Adrenal gland (tissue), 9 donors: ENCODE measurements at regions not wholly inside any gene's neighbourhood (a gene's known extent, or its start where the extent isn't known, plus 50 kb on each side); places are given as distances from the start of the nearest gene placed in this dataset.
A peak's percentile ranks its signal among the peaks of the same experiment; 100 is the strongest.

Experiments used
- DNase-seq, 7 donors: peaks; one replicate each; pipeline ENCODE4 v3.0.0-alpha.2; 2019 to 2020
- H3K27ac ChIP-seq, 5 donors: fragments of 200-600 bp; sonication (generic) in 4 of 5; 1 replicate in 3 of 5; 2 replicates in 2 of 5; pipeline versions ENCODE4 v1.5.1 to v1.8.0; 2016 to 2020; ENCODE audit warnings: mild to moderate bottlenecking in 1 of 5
- H3K27me3 ChIP-seq: fragments of 200-600 bp; 2 replicates; pipeline ENCODE4 v1.8.0; 2021
- H3K36me3 ChIP-seq, 2 donors: fragments of 200-600 bp; replicated peaks in 1 of 2; 1 replicate in 1 of 2; 2 replicates in 1 of 2; pipeline versions ENCODE4 v1.5.1 to v1.8.0; 2018 to 2022
- H3K4me1 ChIP-seq, 2 donors: fragments of 200-600 bp; replicated peaks in 1 of 2; 1 replicate in 1 of 2; 2 replicates in 1 of 2; pipeline versions ENCODE4 v1.5.1 to v1.8.0; 2018 to 2021
- H3K4me3 ChIP-seq, 4 donors: fragments of 200-600 bp; sonication (generic) in 3 of 4; one replicate each; pipeline ENCODE4 v1.5.1; 2016 to 2018
- H3K9me3 ChIP-seq, 3 donors: fragments of 200-600 bp; sonication (generic) in 1 of 3; replicated peaks in 1 of 3; 1 replicate in 2 of 3; 2 replicates in 1 of 3; pipeline versions ENCODE4 v1.5.1 to v1.8.0; 2016 to 2021
- POLR2A ChIP-seq, 2 donors: fragments of 450-650 bp; IDR thresholded peaks; one replicate each; pipeline ENCODE4 v1.6.1; 2017; ENCODE audit warnings: antibody characterized with exemption in 2 of 2, mild to moderate bottlenecking in 2 of 2, moderate library complexity in 1 of 2
- WGBS, 4 donors: extraction: QIAGEN DNeasy Blood & Tissue Kit in 2 of 4; methylation state at CpG; one replicate each; pipeline versions ENCODE4 v1.1.5 to v1.1.7; 2013 to 2017; 5-methylcytosine and 5-hydroxymethylcytosine counted together
- intact Hi-C, 2 donors: fragments of 100-400 bp; cut with DNase I; formaldehyde crosslinking; loops; one replicate each; pipeline versions ENCODE4 v1.14.1 to v1.15.0; 2022 to 2023
- TF ChIP-seq, protein P1 (sequence below), 6 experiments: fragments of 450-650 bp in 4 of 6; fragments of 200-600 bp in 2 of 6; sonication (generic) in 1 of 6; IDR thresholded peaks; 1 replicate in 5 of 6; 2 replicates in 1 of 6; pipeline versions ENCODE4 v1.5.1 to v1.8.0; 2016 to 2021; ENCODE audit warnings: antibody characterized with exemption in 6 of 6, mild to moderate bottlenecking in 2 of 6, moderate library complexity in 1 of 6
- donor health status: healthy with polysubstance abuse.
- donor health status: Bipolar disorder and iron deficiency.
- donor health status: DM: yes; HTN: yes; CAD: no.
- donor health status: DM: no; HTN: no; CAD: no.
- donor health status: DM: no; HTN: no; CAD: no.

DNA sequence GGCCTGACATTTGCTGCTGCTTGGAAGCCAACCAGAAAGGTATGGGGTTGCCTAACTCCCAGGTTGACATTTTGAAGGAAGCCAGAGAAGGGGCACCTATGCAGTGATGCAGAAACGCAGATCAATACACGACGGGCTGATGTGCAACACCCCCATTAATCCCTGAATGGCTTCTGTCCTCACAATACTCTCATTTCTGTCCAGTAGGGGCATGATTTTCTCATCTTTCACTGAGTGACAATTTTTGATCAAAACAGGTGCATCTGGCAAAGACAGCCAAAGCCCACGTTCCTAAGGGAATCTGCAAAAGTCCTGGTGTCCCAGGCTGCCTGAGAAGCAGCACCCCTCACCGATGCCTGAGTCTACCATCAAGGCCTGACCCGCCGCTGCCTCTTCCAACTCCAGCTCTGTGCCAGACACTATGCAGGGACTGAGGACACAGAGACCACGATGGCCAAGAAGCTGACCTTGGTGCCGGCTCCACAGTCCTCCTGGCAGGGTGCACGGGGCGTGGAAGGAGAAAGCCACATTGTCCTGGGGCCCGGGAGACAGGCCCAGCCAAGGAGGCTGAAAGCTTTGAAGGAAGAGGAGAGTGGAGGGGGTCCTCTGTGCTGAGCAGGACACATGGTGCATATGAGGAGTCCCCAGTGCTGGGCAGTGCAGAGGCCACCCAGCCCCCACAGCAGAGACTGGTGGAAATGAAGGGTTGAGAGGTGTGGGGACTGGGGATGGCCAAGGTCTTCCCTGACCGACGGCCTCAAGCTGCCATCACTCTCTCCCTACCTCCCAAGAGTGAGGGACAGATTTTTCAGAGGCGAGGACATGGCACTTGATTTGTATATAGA is 159.6 kb downstream of the NUP210 start:
- no peaks in the 10 kb centered on the region for H3K4me1 ChIP-seq
- peak in 2 of 7 donors; percentile 39 for DNase-seq
- TF ChIP-seq, protein P1, sequence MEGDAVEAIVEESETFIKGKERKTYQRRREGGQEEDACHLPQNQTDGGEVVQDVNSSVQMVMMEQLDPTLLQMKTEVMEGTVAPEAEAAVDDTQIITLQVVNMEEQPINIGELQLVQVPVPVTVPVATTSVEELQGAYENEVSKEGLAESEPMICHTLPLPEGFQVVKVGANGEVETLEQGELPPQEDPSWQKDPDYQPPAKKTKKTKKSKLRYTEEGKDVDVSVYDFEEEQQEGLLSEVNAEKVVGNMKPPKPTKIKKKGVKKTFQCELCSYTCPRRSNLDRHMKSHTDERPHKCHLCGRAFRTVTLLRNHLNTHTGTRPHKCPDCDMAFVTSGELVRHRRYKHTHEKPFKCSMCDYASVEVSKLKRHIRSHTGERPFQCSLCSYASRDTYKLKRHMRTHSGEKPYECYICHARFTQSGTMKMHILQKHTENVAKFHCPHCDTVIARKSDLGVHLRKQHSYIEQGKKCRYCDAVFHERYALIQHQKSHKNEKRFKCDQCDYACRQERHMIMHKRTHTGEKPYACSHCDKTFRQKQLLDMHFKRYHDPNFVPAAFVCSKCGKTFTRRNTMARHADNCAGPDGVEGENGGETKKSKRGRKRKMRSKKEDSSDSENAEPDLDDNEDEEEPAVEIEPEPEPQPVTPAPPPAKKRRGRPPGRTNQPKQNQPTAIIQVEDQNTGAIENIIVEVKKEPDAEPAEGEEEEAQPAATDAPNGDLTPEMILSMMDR (IDR thresholded peaks at IDR 0.05), result peak in 1 of 6 experiments; percentile 9
- TF ChIP-seq POLR2A (IDR thresholded peaks at IDR 0.05), result no peak
- intact Hi-C loops, result no loop called here
- H3K9me3 ChIP-seq, result no peaks in the 10 kb centered on the region
- no peak overlapping the region for H3K4me3 ChIP-seq
- no peak overlapping the region for H3K27ac ChIP-seq
- H3K27me3 ChIP-seq, result no peaks in the 10 kb centered on the region
- H3K36me3 ChIP-seq, result no peaks in the 10 kb centered on the region
- 70 to 80% (median 74%) methylated on average over 4 to 15 of the region's 15 CpGs for WGBS, 4 donors

DNA sequence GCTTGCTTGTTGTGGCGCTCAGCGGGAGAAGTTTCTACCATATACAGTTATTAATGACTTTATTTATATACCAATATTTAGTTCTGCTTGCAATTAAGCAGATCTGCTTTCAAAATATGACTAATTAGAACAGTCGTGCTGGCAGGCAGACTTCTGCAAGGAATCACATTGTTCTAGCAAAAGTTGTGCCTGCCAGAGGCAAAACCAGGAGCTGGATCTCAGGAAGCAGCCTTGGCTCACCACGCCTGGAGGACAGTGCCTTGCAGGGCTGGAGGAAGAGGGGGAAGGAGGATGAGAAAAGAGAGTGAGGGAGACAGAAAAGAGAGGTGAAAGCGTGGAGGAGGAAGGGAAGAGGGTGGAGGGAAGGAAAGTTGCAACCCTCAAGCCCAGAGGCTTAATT is 160.3 kb downstream of the NUP210 start:
- TF ChIP-seq, protein P1 (IDR thresholded peaks at IDR 0.05), result no peak
- TF ChIP-seq POLR2A (IDR thresholded peaks at IDR 0.05), result no peak
- Histone ChIP-seq H3K36me3 (no peaks in the 10 kb centered on the region), H3K27me3 (no peaks in the 10 kb centered on the region), H3K9me3 (no peaks in the 10 kb centered on the region), H3K4me1 (no peaks in the 10 kb centered on the region), H3K27ac (no peak overlapping the region), H3K4me3 (no peak overlapping the region)
- 58 to 68% (median 66%) methylated on average over 5 of the region's 5 CpGs for WGBS, 4 donors
- intact Hi-C loops, result no loop called here
- peak in 1 of 7 donors; percentile 29 for DNase-seq

DNA sequence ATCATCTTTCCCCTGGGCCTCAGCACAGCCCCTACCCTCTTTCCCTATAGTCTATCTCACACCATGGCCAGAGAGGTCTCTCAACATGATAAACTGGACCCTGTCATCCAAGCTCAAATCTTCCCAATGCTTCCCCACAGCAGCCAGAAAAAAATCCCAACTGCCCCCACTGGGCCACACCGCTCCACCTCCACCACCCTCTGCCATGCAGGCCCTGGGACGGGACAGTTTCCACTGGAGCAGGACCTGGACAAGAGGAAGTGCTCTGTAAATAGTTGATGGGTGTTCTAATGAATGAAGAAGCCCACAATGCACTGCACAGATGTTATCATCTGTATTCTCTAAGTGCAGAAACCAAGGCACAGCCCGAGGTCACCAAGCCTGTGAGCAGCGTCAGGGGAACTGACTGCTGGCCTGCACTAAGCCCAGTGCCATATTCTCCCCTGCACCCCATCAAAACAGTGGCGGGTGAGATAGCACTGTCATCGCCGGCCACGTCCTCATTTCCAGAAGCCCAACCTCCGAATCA is 161.1 kb downstream of the NUP210 start:
- 71 to 88% (median 78%) methylated on average over 9 of the region's 9 CpGs for WGBS, 4 donors
- H3K4me3 ChIP-seq, result no peak overlapping the region
- no peaks in the 10 kb centered on the region for H3K36me3 ChIP-seq
- no peak for TF ChIP-seq POLR2A (IDR thresholded peaks at IDR 0.05)
- TF ChIP-seq, protein P1 (IDR thresholded peaks at IDR 0.05), result no peak
- no peaks in the 10 kb centered on the region for H3K4me1 ChIP-seq
- no peaks in the 10 kb centered on the region for H3K27me3 ChIP-seq
- no peak for DNase-seq
- H3K9me3 ChIP-seq, result no peaks in the 10 kb centered on the region
- intact Hi-C loops, result no loop called here
- no peak overlapping the region for H3K27ac ChIP-seq

DNA sequence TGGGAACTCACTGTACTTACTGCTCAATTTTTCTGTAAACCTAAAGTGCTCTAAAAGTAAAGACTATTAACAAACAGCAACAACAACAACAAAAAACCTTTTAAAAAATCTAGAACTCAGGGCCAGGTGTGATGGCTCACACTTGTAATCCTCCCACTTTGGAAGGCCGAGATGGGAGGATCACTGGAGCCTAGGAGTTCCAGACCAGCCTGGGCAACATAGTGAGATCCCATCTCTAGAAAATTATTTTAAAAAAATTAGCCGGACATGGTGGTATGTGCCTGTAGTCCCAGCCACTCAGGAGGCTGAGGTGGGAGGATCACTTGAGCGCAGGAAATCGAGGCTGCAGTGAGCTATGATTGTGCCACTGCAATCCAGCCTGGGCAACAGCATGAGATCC is 161.8 kb downstream of the NUP210 start:
- DNase-seq, result no peak
- intact Hi-C loops, result no loop called here
- H3K27ac ChIP-seq, result no peak overlapping the region

More for the DNA sequence above, 161.8 kb downstream of the NUP210 start:
- TF ChIP-seq, protein P1 (IDR thresholded peaks at IDR 0.05), result no peak
- no peak for TF ChIP-seq POLR2A (IDR thresholded peaks at IDR 0.05)
- Histone ChIP-seq H3K9me3 (no peaks in the 10 kb centered on the region), H3K4me3 (no peak overlapping the region), H3K4me1 (no peaks in the 10 kb centered on the region), H3K27me3 (no peaks in the 10 kb centered on the region), H3K36me3 (no peaks in the 10 kb centered on the region)
- WGBS, 4 donors, result 84 to 88% (median 87%) methylated on average over 4 of the region's 4 CpGs
